ENCODE measurements at regions not wholly inside any gene's neighbourhood (a gene's known extent, or its start where the extent isn't known, plus 50 kb on each side); places are given as distances from the start of the nearest gene placed in this dataset.

- Mint-ChIP-seq H3K9me3 (ENCODE audit: unreplicated experiment) (no peaks in the 10 kb centered on the region), H3K27me3 (ENCODE audit: insufficient read depth, unreplicated experiment) (no peaks in the 10 kb centered on the region), H3K27ac (ENCODE audit: unreplicated experiment) (peak overlapping the region; percentile 69), H3K4me1 (ENCODE audit: low read depth, unreplicated experiment) (peaks cover 18% of the 10 kb centered on the region), H3K36me3 (ENCODE audit: insufficient read depth, unreplicated experiment) (no peaks in the 10 kb centered on the region), H3K4me3 (ENCODE audit: unreplicated experiment) (peak overlapping the region; percentile 2)
- ChIA-PET CTCF (no interaction called here), POLR2A (no interaction called here)
- BruUV-seq (replicated peaks): no TSS peak
- no peaks in the 10 kb centered on the region for H3K9me3 ChIP-seq
- no peak for TF ChIP-seq CTCF (IDR thresholded peaks at IDR 0.05; ENCODE audit: insufficient read depth in 1 of 2, low read depth in 1 of 2, low read length in 1 of 2, severe bottlenecking in 1 of 2, unreplicated experiment in 1 of 2)
- intact Hi-C loops (cut with micrococcal nuclease; ENCODE audit: unreplicated experiment): loop anchor here (1.0 to 10.0 kb wide), 3 partner anchors 13 to 351 kb away; partner anchors contain the start of gene NR3C2
- DNase-seq: peak; percentile 57 to 70
- peaks cover 22% of the 10 kb centered on the region for H3K4me1 ChIP-seq
- H3K36me3 ChIP-seq (ENCODE audit: control insufficient read depth, insufficient read depth, low read length): no peaks in the 10 kb centered on the region
- H3K4me3 ChIP-seq (ENCODE audit: low read depth, low read length): no peak overlapping the region
- H3K27me3 ChIP-seq (replicated peaks; ENCODE audit: control insufficient read depth, insufficient read depth, low read length): no peaks in the 10 kb centered on the region
Observed at GRCh38 chr4:148795156-148795864, 353.1 kb upstream of the NR3C2 start.

DNA sequence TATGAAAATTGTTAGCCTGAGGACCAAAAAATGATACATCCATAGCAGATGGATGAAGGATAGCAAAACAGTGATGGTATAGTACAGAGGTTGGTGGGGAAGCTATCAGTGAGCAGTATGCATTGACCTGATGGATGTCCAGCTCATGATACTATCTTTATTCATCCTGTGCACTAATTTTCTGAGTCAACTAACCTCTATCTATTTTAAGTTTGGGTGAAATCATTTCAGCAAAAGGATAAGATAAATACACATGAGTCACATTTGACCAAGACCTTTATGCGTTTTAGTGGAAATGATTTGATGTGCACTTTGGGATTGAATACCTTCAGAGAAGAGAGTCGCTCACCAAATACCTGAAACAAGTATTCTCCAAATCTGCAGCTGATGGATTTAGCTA, 351.0 kb upstream of the NR3C2 start:
- no peaks in the 10 kb centered on the region for H3K27me3 ChIP-seq (replicated peaks; ENCODE audit: control insufficient read depth, insufficient read depth, low read length)
- intact Hi-C loops (cut with micrococcal nuclease; ENCODE audit: unreplicated experiment): loop anchor here (10.0 kb wide), 1 partner anchor 348 kb away; the partner anchor contains the start of gene NR3C2
- no peak for TF ChIP-seq CTCF (IDR thresholded peaks at IDR 0.05; ENCODE audit: insufficient read depth in 1 of 2, low read depth in 1 of 2, low read length in 1 of 2, severe bottlenecking in 1 of 2, unreplicated experiment in 1 of 2)
- no TSS peak for BruUV-seq (replicated peaks)
- POLR2A ChIA-PET: no interaction called here
- H3K9me3 ChIP-seq: no peaks in the 10 kb centered on the region
- peaks cover 18% of the 10 kb centered on the region for H3K4me1 Mint-ChIP-seq (ENCODE audit: low read depth, unreplicated experiment)
- no peaks in the 10 kb centered on the region for H3K27me3 Mint-ChIP-seq (ENCODE audit: insufficient read depth, unreplicated experiment)
- H3K27ac Mint-ChIP-seq (ENCODE audit: unreplicated experiment): no peak overlapping the region
- H3K4me3 Mint-ChIP-seq (ENCODE audit: unreplicated experiment): no peak overlapping the region
- H3K36me3 Mint-ChIP-seq (ENCODE audit: insufficient read depth, unreplicated experiment): no peaks in the 10 kb centered on the region
- no peak for DNase-seq
- H3K4me1 ChIP-seq: peaks cover 22% of the 10 kb centered on the region
- no peak overlapping the region for H3K4me3 ChIP-seq (ENCODE audit: low read depth, low read length)
- H3K9me3 Mint-ChIP-seq (ENCODE audit: unreplicated experiment): no peaks in the 10 kb centered on the region
- CTCF ChIA-PET: no interaction called here
- no peaks in the 10 kb centered on the region for H3K36me3 ChIP-seq (ENCODE audit: control insufficient read depth, insufficient read depth, low read length)

DNA sequence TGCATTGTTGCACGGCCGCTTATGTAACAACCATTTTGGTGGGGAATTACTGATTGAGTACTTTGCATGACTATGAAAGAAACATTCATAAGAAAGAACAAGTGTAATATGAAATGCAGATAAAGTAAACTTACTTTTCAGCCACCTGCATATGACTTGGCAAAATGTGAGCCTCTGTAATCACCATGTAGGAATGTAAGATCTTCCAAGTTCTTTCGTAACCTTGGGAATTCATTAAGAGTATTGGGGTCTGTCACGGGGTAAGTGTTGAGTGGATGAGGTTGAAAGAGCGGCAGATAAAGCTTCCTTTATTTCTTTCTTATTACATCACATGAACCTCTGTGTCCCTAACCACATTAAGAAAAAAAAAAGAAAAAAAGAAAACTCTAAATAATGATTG, 348.5 kb upstream of the NR3C2 start:
- no peaks in the 10 kb centered on the region for H3K36me3 Mint-ChIP-seq (ENCODE audit: insufficient read depth, unreplicated experiment)
- no peaks in the 10 kb centered on the region for H3K27me3 Mint-ChIP-seq (ENCODE audit: insufficient read depth, unreplicated experiment)
- CTCF ChIA-PET: no interaction called here

More for the DNA sequence above, 348.5 kb upstream of the NR3C2 start:
- no peaks in the 10 kb centered on the region for H3K36me3 ChIP-seq (ENCODE audit: control insufficient read depth, insufficient read depth, low read length)
- no peak overlapping the region for H3K27ac Mint-ChIP-seq (ENCODE audit: unreplicated experiment)
- DNase-seq: no peak
- H3K27me3 ChIP-seq (replicated peaks; ENCODE audit: control insufficient read depth, insufficient read depth, low read length): no peaks in the 10 kb centered on the region
- no peak overlapping the region for H3K4me3 ChIP-seq (ENCODE audit: low read depth, low read length)
- BruUV-seq (replicated peaks): no TSS peak
- intact Hi-C loops (cut with micrococcal nuclease; ENCODE audit: unreplicated experiment): loop anchor here (10.0 kb wide), 1 partner anchor 346 kb away; the partner anchor contains the start of gene NR3C2
- no peaks in the 10 kb centered on the region for H3K9me3 ChIP-seq
- peaks cover 23% of the 10 kb centered on the region for H3K4me1 ChIP-seq
- H3K4me1 Mint-ChIP-seq (ENCODE audit: low read depth, unreplicated experiment): peaks cover 14% of the 10 kb centered on the region
- no peak overlapping the region for H3K4me3 Mint-ChIP-seq (ENCODE audit: unreplicated experiment)
- no peak for TF ChIP-seq CTCF (IDR thresholded peaks at IDR 0.05; ENCODE audit: insufficient read depth in 1 of 2, low read depth in 1 of 2, low read length in 1 of 2, severe bottlenecking in 1 of 2, unreplicated experiment in 1 of 2)
- POLR2A ChIA-PET: no interaction called here
- H3K9me3 Mint-ChIP-seq (ENCODE audit: unreplicated experiment): no peaks in the 10 kb centered on the region
